Neural cell (in vitro differentiated cells): ENCODE measurements at regions not wholly inside any gene's neighbourhood (a gene's known extent, or its start where the extent isn't known, plus 50 kb on each side); places are given as distances from the start of the nearest gene placed in this dataset.

Experiments used
- H2AFZ ChIP-seq: fragments of 200-600, 300-800 bp; sonication (generic), shearing (Covaris generic); 2 replicates; pipeline ENCODE4 v1.6.0; 2014; ENCODE audit warnings: low read depth, mild to moderate bottlenecking, antibody characterized with exemption, low read length, moderate library complexity
- H3F3A ChIP-seq: fragments of 200-600 bp; shearing (Covaris generic); 2 replicates; pipeline ENCODE4 v1.6.1; 2016; ENCODE audit warnings: mild to moderate bottlenecking, moderate library complexity, mixed read lengths, antibody characterized with exemption, low read length; ENCODE audit not compliant: insufficient read depth, poor library complexity, severe bottlenecking
- H3K27ac ChIP-seq: fragments of 200-600, 300-800 bp; sonication (generic), shearing (Covaris generic); 2 replicates; pipeline ENCODE4 v1.5.1; 2014; ENCODE audit warnings: mild to moderate bottlenecking, low read length, moderate library complexity
- H3K27me3 ChIP-seq: fragments of 300-800, 200-600 bp; sonication (generic), shearing (Covaris generic); 2 replicates; pipeline ENCODE4 v1.6.0; 2014; ENCODE audit warnings: mild to moderate bottlenecking, low read depth, low read length, moderate library complexity; ENCODE audit not compliant: insufficient read depth
- H3K36me3 ChIP-seq: fragments of 300-800, 200-600 bp; sonication (generic), shearing (Covaris generic); 2 replicates; pipeline ENCODE4 v1.5.1; 2014; ENCODE audit warnings: mild to moderate bottlenecking, antibody characterized with exemption, low read length, moderate library complexity; ENCODE audit not compliant: insufficient read depth
- H3K4me2 ChIP-seq: fragments of 300-800, 200-600 bp; sonication (generic), shearing (Covaris generic); 2 replicates; pipeline ENCODE4 v1.6.0; 2014; ENCODE audit warnings: mild to moderate bottlenecking, low read length
- H3K4me3 ChIP-seq: fragments of 300-800, 200-600 bp; sonication (generic), shearing (Covaris generic); 2 replicates; pipeline ENCODE4 v1.5.1; 2014; ENCODE audit warnings: mild to moderate bottlenecking, low read length, moderate library complexity
- H3K79me2 ChIP-seq: fragments of 200-600 bp; shearing (Covaris generic); replicated peaks from 2 replicates; pipeline ENCODE4 v1.6.0; 2014; ENCODE audit warnings: mild to moderate bottlenecking, low read length, moderate library complexity; ENCODE audit not compliant: insufficient read depth
- H3K9ac ChIP-seq: fragments of 300-800, 200-600 bp; sonication (generic), shearing (Covaris generic); 2 replicates; pipeline ENCODE4 v1.6.1; 2016; ENCODE audit warnings: mild to moderate bottlenecking, low read length, mixed read lengths
- H3K9me2 ChIP-seq: fragments of 200-600 bp; shearing (Covaris generic); 2 replicates; pipeline ENCODE4 v1.6.1; 2016; ENCODE audit warnings: mild to moderate bottlenecking, low read length, mixed read lengths; ENCODE audit not compliant: insufficient read depth
- H3K9me3 ChIP-seq: fragments of 200-600, 300-800 bp; sonication (generic), shearing (Covaris generic); 2 replicates; pipeline ENCODE4 v1.6.1; 2016; ENCODE audit warnings: mild to moderate bottlenecking, mixed run types, low read length, moderate library complexity, mixed read lengths
- H4K20me1 ChIP-seq: fragments of 200-600 bp; shearing (Covaris generic); 2 replicates; pipeline ENCODE4 v1.6.1; 2016; ENCODE audit warnings: mild to moderate bottlenecking, mixed run types; ENCODE audit not compliant: insufficient read depth
- CTCF ChIP-seq: fragments of 450-650 bp; IDR thresholded peaks from 2 replicates; pipeline ENCODE4 v1.5.1; 2014; ENCODE audit warnings: antibody characterized with exemption, mild to moderate bottlenecking, moderate library complexity; ENCODE audit not compliant: poor library complexity, severe bottlenecking
- EP300 ChIP-seq: fragments of 450-650 bp; conservative IDR thresholded peaks from 2 replicates; pipeline ENCODE4 v1.6.1; 2014; ENCODE audit warnings: antibody characterized with exemption, mild to moderate bottlenecking, moderate library complexity; ENCODE audit not compliant: poor library complexity, severe bottlenecking
- EZH2 ChIP-seq: fragments of 200-600, 300-800 bp; shearing (Covaris generic), sonication (generic); IDR thresholded peaks from 2 replicates; pipeline ENCODE4 v1.6.1; 2014; ENCODE audit warnings: antibody characterized with exemption, low read length, borderline replicate concordance, mild to moderate bottlenecking; ENCODE audit not compliant: insufficient read depth, poor library complexity, severe bottlenecking
- MXI1 ChIP-seq: fragments of 450-650 bp; conservative IDR thresholded peaks from 2 replicates; pipeline ENCODE4 v1.6.1; 2014; ENCODE audit warnings: antibody characterized with exemption, mild to moderate bottlenecking; ENCODE audit not compliant: poor library complexity, severe bottlenecking
- POLR2AphosphoS5 ChIP-seq: IDR thresholded peaks from 2 replicates; pipeline ENCODE4 v1.6.1; 2012
- RAD21 ChIP-seq: fragments of 450-650 bp; conservative IDR thresholded peaks from 2 replicates; pipeline ENCODE4 v1.6.1; 2014; ENCODE audit warnings: antibody characterized with exemption, mild to moderate bottlenecking, moderate library complexity
- SMC3 ChIP-seq: fragments of 450-650 bp; conservative IDR thresholded peaks from 2 replicates; pipeline ENCODE4 v1.6.1; 2014; ENCODE audit warnings: antibody characterized with exemption, mild to moderate bottlenecking, moderate library complexity; ENCODE audit not compliant: poor library complexity
- TAF1 ChIP-seq: IDR thresholded peaks from 2 replicates; pipeline ENCODE4 v1.6.1; 2012; ENCODE audit warnings: low read depth
- TF ChIP-seq, protein P1 (sequence below): IDR thresholded peaks from 2 replicates; pipeline ENCODE4 v1.6.1; 2012; ENCODE audit warnings: borderline replicate concordance

GRCh38 chr18:61954096-61954746 lies 61.4 kb upstream of the RNF152 start:
- no peaks in the 10 kb centered on the region for H3K36me3 ChIP-seq
- no peak overlapping the region for H3K9ac ChIP-seq
- H3K79me2 ChIP-seq = no peaks in the 10 kb centered on the region
- no peak overlapping the region for H3K4me3 ChIP-seq
- no peaks in the 10 kb centered on the region for H4K20me1 ChIP-seq
- no peaks in the 10 kb centered on the region for H3K9me2 ChIP-seq
- TF ChIP-seq EP300 (no peak), CTCF (no peak), RAD21 (no peak), MXI1 (no peak), SMC3 (no peak), POLR2AphosphoS5 (no peak), TAF1 (no peak), EZH2 (no peak)
- TF ChIP-seq, protein P1, sequence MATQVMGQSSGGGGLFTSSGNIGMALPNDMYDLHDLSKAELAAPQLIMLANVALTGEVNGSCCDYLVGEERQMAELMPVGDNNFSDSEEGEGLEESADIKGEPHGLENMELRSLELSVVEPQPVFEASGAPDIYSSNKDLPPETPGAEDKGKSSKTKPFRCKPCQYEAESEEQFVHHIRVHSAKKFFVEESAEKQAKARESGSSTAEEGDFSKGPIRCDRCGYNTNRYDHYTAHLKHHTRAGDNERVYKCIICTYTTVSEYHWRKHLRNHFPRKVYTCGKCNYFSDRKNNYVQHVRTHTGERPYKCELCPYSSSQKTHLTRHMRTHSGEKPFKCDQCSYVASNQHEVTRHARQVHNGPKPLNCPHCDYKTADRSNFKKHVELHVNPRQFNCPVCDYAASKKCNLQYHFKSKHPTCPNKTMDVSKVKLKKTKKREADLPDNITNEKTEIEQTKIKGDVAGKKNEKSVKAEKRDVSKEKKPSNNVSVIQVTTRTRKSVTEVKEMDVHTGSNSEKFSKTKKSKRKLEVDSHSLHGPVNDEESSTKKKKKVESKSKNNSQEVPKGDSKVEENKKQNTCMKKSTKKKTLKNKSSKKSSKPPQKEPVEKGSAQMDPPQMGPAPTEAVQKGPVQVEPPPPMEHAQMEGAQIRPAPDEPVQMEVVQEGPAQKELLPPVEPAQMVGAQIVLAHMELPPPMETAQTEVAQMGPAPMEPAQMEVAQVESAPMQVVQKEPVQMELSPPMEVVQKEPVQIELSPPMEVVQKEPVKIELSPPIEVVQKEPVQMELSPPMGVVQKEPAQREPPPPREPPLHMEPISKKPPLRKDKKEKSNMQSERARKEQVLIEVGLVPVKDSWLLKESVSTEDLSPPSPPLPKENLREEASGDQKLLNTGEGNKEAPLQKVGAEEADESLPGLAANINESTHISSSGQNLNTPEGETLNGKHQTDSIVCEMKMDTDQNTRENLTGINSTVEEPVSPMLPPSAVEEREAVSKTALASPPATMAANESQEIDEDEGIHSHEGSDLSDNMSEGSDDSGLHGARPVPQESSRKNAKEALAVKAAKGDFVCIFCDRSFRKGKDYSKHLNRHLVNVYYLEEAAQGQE = no peak
- H3F3A ChIP-seq = no peaks in the 10 kb centered on the region
- no peak overlapping the region for H3K27ac ChIP-seq
- no peaks in the 10 kb centered on the region for H3K27me3 ChIP-seq
- no peak overlapping the region for H3K4me2 ChIP-seq
- no peaks in the 10 kb centered on the region for H3K9me3 ChIP-seq
- no peak overlapping the region for H2AFZ ChIP-seq

DNA sequence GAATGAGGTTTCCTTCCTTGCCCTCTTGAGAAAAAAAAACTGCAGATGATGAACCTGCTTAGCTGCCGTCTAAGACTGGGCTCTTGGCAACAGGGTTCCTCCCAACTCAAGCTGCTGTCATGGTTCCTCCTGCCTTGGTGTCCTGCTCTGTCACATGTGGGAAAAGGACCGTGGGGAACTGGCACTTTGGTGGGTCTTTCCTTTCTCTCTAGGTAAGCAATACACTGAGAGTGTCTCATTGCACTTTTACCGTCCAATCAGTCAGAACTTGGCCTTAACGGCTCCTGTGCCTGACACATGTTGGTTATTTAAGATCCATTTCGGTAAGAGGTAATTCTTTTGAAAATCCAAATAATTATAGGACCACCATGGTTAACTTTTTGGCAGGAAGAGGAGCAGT lies 60.8 kb upstream of the RNF152 start:
- Histone ChIP-seq H3K36me3 (no peaks in the 10 kb centered on the region), H4K20me1 (no peaks in the 10 kb centered on the region), H3K9ac (no peak overlapping the region), H3K9me3 (no peaks in the 10 kb centered on the region), H3K27ac (no peak overlapping the region), H3K9me2 (no peaks in the 10 kb centered on the region), H2AFZ (no peak overlapping the region), H3K79me2 (no peaks in the 10 kb centered on the region), H3K4me2 (no peak overlapping the region), H3K27me3 (no peaks in the 10 kb centered on the region), H3F3A (no peaks in the 10 kb centered on the region), H3K4me3 (no peak overlapping the region)
- TF ChIP-seq MXI1 (no peak), SMC3 (no peak), TAF1 (no peak), EP300 (no peak), EZH2 (no peak), CTCF (no peak), RAD21 (no peak), POLR2AphosphoS5 (no peak)
- TF ChIP-seq, protein P1 = no peak
